ENCODE measurements at regions not wholly inside any gene's neighbourhood (a gene's known extent, or its start where the extent isn't known, plus 50 kb on each side); places are given as distances from the start of the nearest gene placed in this dataset.

- no peak for DNase-seq (ENCODE audit: low read depth in 2 of 3, low spot score in 1 of 3)
Measured at GRCh38 chr18:71554686-71555085, 989.5 kb downstream of the CBLN2 start.

GRCh38 chr18:71541643-71542042 lies 1002.5 kb downstream of the CBLN2 start:
- no peak for DNase-seq (ENCODE audit: low read depth in 2 of 3, low spot score in 1 of 3)

GRCh38 chr18:71529703-71530303 lies 1014.3 kb downstream of the CBLN2 start:
- DNase-seq (ENCODE audit: low read depth in 2 of 3, low spot score in 1 of 3), result no peak

- DNase-seq (ENCODE audit: low read depth in 2 of 3, low spot score in 1 of 3), result no peak
Measured at GRCh38 chr18:71523483-71524435, 1020.4 kb downstream of the CBLN2 start.

- no peak for DNase-seq (ENCODE audit: low read depth in 2 of 3, low spot score in 1 of 3)
Measured at GRCh38 chr18:71505526-71505925, 1038.6 kb downstream of the CBLN2 start.

GRCh38 chr18:71503222-71503621 lies 1040.9 kb downstream of the CBLN2 start:
- DNase-seq (ENCODE audit: low read depth in 2 of 3, low spot score in 1 of 3), result no peak

GRCh38 chr18:71485611-71486010 lies 1058.5 kb downstream of the CBLN2 start:
- DNase-seq (ENCODE audit: low read depth in 2 of 3, low spot score in 1 of 3), result no peak

GRCh38 chr18:71471963-71472725 lies 1072.0 kb downstream of the CBLN2 start:
- no peak for DNase-seq (ENCODE audit: low read depth in 2 of 3, low spot score in 1 of 3)

- no peak for DNase-seq (ENCODE audit: low read depth in 2 of 3, low spot score in 1 of 3)
Measured at GRCh38 chr18:71456206-71456605, 1087.9 kb downstream of the CBLN2 start.

GRCh38 chr18:71450257-71450656 lies 1093.9 kb downstream of the CBLN2 start:
- DNase-seq (ENCODE audit: low read depth in 2 of 3, low spot score in 1 of 3), result no peak

GRCh38 chr18:71443706-71444480 lies 1100.2 kb downstream of the CBLN2 start:
- no peak for DNase-seq (ENCODE audit: low read depth in 2 of 3, low spot score in 1 of 3)

GRCh38 chr18:71442731-71443141 lies 1101.4 kb downstream of the CBLN2 start:
- DNase-seq (ENCODE audit: low read depth in 2 of 3, low spot score in 1 of 3), result no peak

- no peak for DNase-seq (ENCODE audit: low read depth in 2 of 3, low spot score in 1 of 3)
Measured at GRCh38 chr18:71441156-71441555, 1103.0 kb downstream of the CBLN2 start.

GRCh38 chr18:71437511-71437910 lies 1106.6 kb downstream of the CBLN2 start:
- DNase-seq (ENCODE audit: low read depth in 2 of 3, low spot score in 1 of 3), result no peak

GRCh38 chr18:71433373-71433772 lies 1110.8 kb downstream of the CBLN2 start:
- no peak for DNase-seq (ENCODE audit: low read depth in 2 of 3, low spot score in 1 of 3)

GRCh38 chr18:71431689-71432088 lies 1112.5 kb downstream of the CBLN2 start:
- no peak for DNase-seq (ENCODE audit: low read depth in 2 of 3, low spot score in 1 of 3)

- no peak for DNase-seq (ENCODE audit: low read depth in 2 of 3, low spot score in 1 of 3)
Measured at GRCh38 chr18:71431171-71431570, 1113.0 kb downstream of the CBLN2 start.

GRCh38 chr18:71426441-71426840 lies 1117.7 kb downstream of the CBLN2 start:
- DNase-seq (ENCODE audit: low read depth in 2 of 3, low spot score in 1 of 3), result no peak

- no peak for DNase-seq (ENCODE audit: low read depth in 2 of 3, low spot score in 1 of 3)
Measured at GRCh38 chr18:71405169-71405809, 1116.4 kb downstream of the SOCS6 start.

GRCh38 chr18:71403501-71403900 lies 1114.7 kb downstream of the SOCS6 start:
- DNase-seq (ENCODE audit: low read depth in 2 of 3, low spot score in 1 of 3), result no peak
